22Rv1 (cell line): ENCODE measurements at regions not wholly inside any gene's neighbourhood (a gene's known extent, or its start where the extent isn't known, plus 50 kb on each side); places are given as distances from the start of the nearest gene placed in this dataset.

Experiments
- H3K27ac ChIP-seq: fragments of 450-650 bp; 2 replicates; pipeline ENCODE4 v1.5.1; 2017
- ZFX ChIP-seq: fragments of 450-650 bp; IDR thresholded peaks from 2 replicates; pipeline ENCODE4 v1.6.1; 2017; ENCODE audit warnings: antibody characterized with exemption, borderline replicate concordance
- TF ChIP-seq, protein P1 (sequence below): fragments of 450-650 bp; IDR thresholded peaks from 2 replicates; pipeline ENCODE4 v1.5.1; 2017; ENCODE audit warnings: mild to moderate bottlenecking

GRCh38 chr7:145276118-145276517 is 440.3 kb upstream of the TPK1 start:
- no peak overlapping the region for H3K27ac ChIP-seq
- TF ChIP-seq, protein P1, sequence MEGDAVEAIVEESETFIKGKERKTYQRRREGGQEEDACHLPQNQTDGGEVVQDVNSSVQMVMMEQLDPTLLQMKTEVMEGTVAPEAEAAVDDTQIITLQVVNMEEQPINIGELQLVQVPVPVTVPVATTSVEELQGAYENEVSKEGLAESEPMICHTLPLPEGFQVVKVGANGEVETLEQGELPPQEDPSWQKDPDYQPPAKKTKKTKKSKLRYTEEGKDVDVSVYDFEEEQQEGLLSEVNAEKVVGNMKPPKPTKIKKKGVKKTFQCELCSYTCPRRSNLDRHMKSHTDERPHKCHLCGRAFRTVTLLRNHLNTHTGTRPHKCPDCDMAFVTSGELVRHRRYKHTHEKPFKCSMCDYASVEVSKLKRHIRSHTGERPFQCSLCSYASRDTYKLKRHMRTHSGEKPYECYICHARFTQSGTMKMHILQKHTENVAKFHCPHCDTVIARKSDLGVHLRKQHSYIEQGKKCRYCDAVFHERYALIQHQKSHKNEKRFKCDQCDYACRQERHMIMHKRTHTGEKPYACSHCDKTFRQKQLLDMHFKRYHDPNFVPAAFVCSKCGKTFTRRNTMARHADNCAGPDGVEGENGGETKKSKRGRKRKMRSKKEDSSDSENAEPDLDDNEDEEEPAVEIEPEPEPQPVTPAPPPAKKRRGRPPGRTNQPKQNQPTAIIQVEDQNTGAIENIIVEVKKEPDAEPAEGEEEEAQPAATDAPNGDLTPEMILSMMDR: no peak
- no peak for TF ChIP-seq ZFX

DNA sequence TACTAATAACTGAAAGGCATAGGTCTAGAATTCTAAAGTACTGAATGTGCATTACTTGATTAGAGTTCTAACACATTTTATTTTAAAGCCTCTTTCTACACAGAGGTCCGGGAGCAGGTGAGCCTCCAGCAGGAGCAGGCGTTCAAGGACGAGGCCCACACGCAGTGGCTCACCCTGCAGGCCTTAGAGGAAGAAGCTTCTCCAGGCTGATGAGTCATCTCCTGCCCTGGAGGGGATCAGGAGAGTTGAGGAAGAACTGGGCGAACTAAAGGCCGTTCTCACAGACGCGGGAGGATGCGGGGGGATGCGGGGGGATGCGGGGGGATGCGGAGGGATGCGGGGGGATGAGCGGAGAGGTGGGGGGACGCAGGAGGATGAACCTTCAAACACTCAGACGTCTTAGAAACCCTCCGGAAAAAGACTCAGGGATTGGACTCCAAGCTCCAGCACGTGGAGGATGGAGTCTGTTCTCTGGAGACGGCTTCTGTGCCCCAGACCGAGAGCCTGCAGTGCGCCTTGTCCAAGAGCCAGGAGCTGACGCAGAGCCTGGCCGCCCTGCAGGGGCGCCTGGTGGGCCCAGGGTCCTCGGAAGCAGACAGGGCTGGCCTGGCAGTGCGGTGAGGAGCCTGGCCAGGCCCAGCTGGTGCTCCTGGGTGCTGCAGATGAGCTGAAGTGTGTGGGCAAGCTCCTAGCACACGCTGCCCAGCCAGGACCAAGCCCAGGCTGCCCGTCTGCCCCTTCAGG is 433.7 kb upstream of the TPK1 start:
- H3K27ac ChIP-seq: no peak overlapping the region
- TF ChIP-seq, protein P1: no peak
- TF ChIP-seq ZFX: no peak

DNA sequence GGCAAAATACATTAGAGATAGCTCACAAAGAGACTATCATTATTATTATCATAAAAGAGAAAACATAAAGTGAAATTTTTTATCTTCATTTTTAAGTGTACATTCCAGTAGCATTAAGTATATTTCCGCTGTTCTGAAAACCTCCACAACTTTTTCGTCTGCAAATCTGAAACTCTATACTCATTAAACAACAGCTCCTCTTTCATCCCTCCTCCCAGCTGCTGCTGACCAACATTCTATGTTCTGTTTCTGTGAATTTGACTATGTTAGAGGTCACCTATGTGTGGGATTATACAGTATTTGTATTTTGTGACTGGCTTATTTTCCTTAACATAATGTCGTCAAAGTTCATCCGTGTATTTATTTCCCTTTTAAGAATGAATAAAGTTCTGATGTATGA is 429.3 kb upstream of the TPK1 start:
- TF ChIP-seq, protein P1: no peak
- TF ChIP-seq ZFX: no peak
- H3K27ac ChIP-seq: no peak overlapping the region

- TF ChIP-seq, protein P1: no peak
- no peak overlapping the region for H3K27ac ChIP-seq
Observed at GRCh38 chr7:145263886-145264285, 428.0 kb upstream of the TPK1 start.

DNA sequence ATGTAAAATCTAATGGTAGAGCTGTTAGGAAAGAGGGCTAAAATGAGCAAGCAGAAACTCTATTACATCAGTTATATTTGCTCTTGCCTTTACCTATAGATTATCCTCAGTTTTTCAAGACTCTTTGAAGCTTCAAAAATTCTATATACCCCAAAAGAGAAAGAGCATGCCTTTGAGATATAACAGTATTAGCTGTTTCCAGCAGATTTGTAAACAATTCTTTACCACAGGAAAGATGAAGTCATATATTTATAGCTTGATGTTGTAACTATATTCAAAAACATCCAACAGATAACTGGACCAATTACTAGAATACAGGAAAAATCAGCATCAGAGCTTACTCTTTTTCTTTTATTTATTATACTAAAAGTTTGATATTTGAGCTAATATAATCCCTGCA is 416.2 kb upstream of the TPK1 start:
- no peak overlapping the region for H3K27ac ChIP-seq
- TF ChIP-seq, protein P1: no peak
- TF ChIP-seq ZFX: no peak

- TF ChIP-seq, protein P1: no peak
- TF ChIP-seq ZFX: no peak
- no peak overlapping the region for H3K27ac ChIP-seq
Observed at GRCh38 chr7:145224775-145225174, 388.9 kb upstream of the TPK1 start.

GRCh38 chr7:145219461-145219860 is 383.6 kb upstream of the TPK1 start:
- TF ChIP-seq, protein P1: no peak
- no peak overlapping the region for H3K27ac ChIP-seq
